ENCODE measurements at regions not wholly inside any gene's neighbourhood (a gene's known extent, or its start where the extent isn't known, plus 50 kb on each side); places are given as distances from the start of the nearest gene placed in this dataset.
"Not testable (repeated sequence)": the region's sequence is repeated elsewhere in the genome, so short reads cannot be mapped to it uniquely, and the experiment has no call there.

- ATAC-seq: no peak
- H3K4me1 ChIP-seq: no peaks in the 10 kb centered on the region
- H3K4me3 ChIP-seq: no peak overlapping the region
- FAIRE-seq: no peak
- no peak for TF ChIP-seq CTCF (IDR thresholded peaks at IDR 0.05)
- no peak overlapping the region for H3K27ac ChIP-seq
- no peaks in the 10 kb centered on the region for H3K9me3 ChIP-seq
- intact Hi-C loops (cut with DNase I): no loop called here
- H3K27me3 ChIP-seq: no peaks in the 10 kb centered on the region
- no peak for DNase-seq
- H3K36me3 ChIP-seq: no peaks in the 10 kb centered on the region
These were observed 278.7 kb downstream of the KDM5D start for GRCh38 chrY:19465809-19466208.

DNA sequence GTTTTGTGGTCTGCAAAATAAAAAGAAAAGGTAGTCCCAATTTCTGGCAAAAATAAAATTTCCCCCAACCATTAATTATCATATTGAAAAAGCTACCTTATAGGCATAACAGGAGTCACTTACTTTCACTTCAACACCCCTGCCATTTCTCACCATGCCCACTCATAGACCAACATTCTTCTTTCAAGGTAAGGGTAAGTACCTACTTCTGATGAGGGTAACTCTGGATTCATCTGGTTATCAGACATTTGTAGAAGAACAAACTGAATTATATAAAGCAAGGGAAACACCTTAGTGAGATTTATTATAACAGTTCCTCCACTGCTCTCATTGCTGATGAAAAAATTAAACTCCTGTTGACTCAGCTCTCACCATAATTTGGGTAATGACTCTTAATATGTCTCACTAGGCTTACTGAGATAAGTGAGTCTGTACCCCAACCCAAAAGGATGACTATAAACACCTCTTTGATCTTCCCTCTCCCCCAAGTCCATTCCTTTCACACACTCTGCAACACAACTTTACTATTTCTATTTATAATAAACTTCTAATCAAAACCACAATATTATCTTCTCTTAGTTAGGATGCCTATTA is 287.6 kb downstream of the KDM5D start:
- intact Hi-C loops (cut with DNase I): no loop called here
- H3K4me3 ChIP-seq: no peak overlapping the region
- ATAC-seq: no peak
- H3K9me3 ChIP-seq: no peaks in the 10 kb centered on the region
- no peak for TF ChIP-seq CTCF (IDR thresholded peaks at IDR 0.05)
- H3K27ac ChIP-seq: no peak overlapping the region
- no peak for FAIRE-seq
- H3K36me3 ChIP-seq: no peaks in the 10 kb centered on the region
- H3K27me3 ChIP-seq: no peaks in the 10 kb centered on the region
- DNase-seq: no peak
- no peaks in the 10 kb centered on the region for H3K4me1 ChIP-seq

GRCh38 chrY:19433059-19433458 is 311.5 kb downstream of the KDM5D start:
- Histone ChIP-seq H3K27ac (no peak overlapping the region), H3K36me3 (no peaks in the 10 kb centered on the region), H3K9me3 (no peaks in the 10 kb centered on the region), H3K4me1 (no peaks in the 10 kb centered on the region), H3K4me3 (no peak overlapping the region), H3K27me3 (no peaks in the 10 kb centered on the region)
- no peak for TF ChIP-seq CTCF (IDR thresholded peaks at IDR 0.05)
- no peak for DNase-seq
- no peak for FAIRE-seq
- 2% methylated on average over 4 of the region's 4 CpGs; no CpG with 5 or more reads in 1 of the 2 donors for WGBS, 2 donors
- no peak for ATAC-seq
- intact Hi-C loops (cut with DNase I): no loop called here

- no peaks in the 10 kb centered on the region for H3K4me1 ChIP-seq
- no peak for TF ChIP-seq CTCF (IDR thresholded peaks at IDR 0.05)
- ATAC-seq: no peak
- no peak for DNase-seq
- intact Hi-C loops (cut with DNase I): no loop called here
- H3K9me3 ChIP-seq: no peaks in the 10 kb centered on the region
- H3K36me3 ChIP-seq: no peaks in the 10 kb centered on the region
- no peak overlapping the region for H3K4me3 ChIP-seq
- no peak for FAIRE-seq
- H3K27ac ChIP-seq: no peak overlapping the region
- H3K27me3 ChIP-seq: no peaks in the 10 kb centered on the region
These were observed 316.6 kb downstream of the KDM5D start for GRCh38 chrY:19427736-19428518.

- H3K4me1 ChIP-seq; DNase-seq; intact Hi-C loops (cut with DNase I); H3K27me3 ChIP-seq; H3K4me3 ChIP-seq; H3K36me3 ChIP-seq; FAIRE-seq; H3K27ac ChIP-seq; H3K9me3 ChIP-seq; ATAC-seq: not testable (repeated sequence)
- whole genome bisulfite sequencing, 2 donors: 43% methylated on average over 5 of the region's 5 CpGs; no CpG with 5 or more reads in 1 of the 2 donors
These were observed 317.3 kb downstream of the KDM5D start for GRCh38 chrY:19427191-19427590.

Data from pancreas (tissue), 10 donors.